Endothelial cell of umbilical vein (primary cell): ENCODE measurements at regions not wholly inside any gene's neighbourhood (a gene's known extent, or its start where the extent isn't known, plus 50 kb on each side); places are given as distances from the start of the nearest gene placed in this dataset.

Experiments used
- BruUV-seq: library from RNA; stranded (reverse); fragments of 400-500 nt; replicated peaks from 2 replicates; lab custom pipeline; 2021; lab: Mats Ljungman, UMichigan
- CTCF ChIA-PET: fragments of 300-600, 350-600 bp; sonication (Branson Sonifier 250); formaldehyde crosslinking; loops from one replicate; lab custom pipeline; 2021; ENCODE audit warnings: antibody characterized with exemption, inconsistent platforms; lab: Charles Lee
- POLR2A ChIA-PET: fragments of 300-600, 350-600 bp; sonication (Branson Sonifier 250); formaldehyde crosslinking; loops from one replicate; lab custom pipeline; 2021; ENCODE audit warnings: antibody characterized with exemption, inconsistent platforms; lab: Charles Lee
- DNase-seq: peaks from one replicate; pipeline ENCODE4 v3.0.0-alpha.2; 2011; ENCODE audit warnings: low read depth, low spot score
- FAIRE-seq: peaks from 2 replicates; lab custom pipeline; 2011; peaks lifted over from hg19 to GRCh38; lab: Jason Lieb, UNC
- H2AFZ ChIP-seq: 2 replicates; pipeline ENCODE4 v1.6.0; 2012; ENCODE audit warnings: low read depth, low read length, control low read depth, inconsistent platforms
- H3K27ac ChIP-seq: 2 replicates; pipeline ENCODE4 v1.5.1; 2011; ENCODE audit warnings: low read depth, mild to moderate bottlenecking, control low read depth, low read length, moderate library complexity; ENCODE audit not compliant: insufficient read depth
- H3K27me3 ChIP-seq, 2 experiments: 2 replicates each; pipeline versions ENCODE4 v1.6.0 to v1.6.1; 2011; ENCODE audit warnings: low read length in 2 of 2, mixed read lengths in 1 of 2; ENCODE audit not compliant: control insufficient read depth in 2 of 2, insufficient read depth in 2 of 2
- H3K36me3 ChIP-seq, 2 experiments: 2 replicates in 1 of 2; 3 replicates in 1 of 2; pipeline ENCODE4 v1.5.1; 2011; ENCODE audit warnings: low read length in 2 of 2, mild to moderate bottlenecking in 1 of 2, moderate library complexity in 1 of 2; ENCODE audit not compliant: control insufficient read depth in 2 of 2, insufficient read depth in 2 of 2; ENCODE audit errors: extremely low read depth in 1 of 2
- H3K4me1 ChIP-seq: 3 replicates; pipeline ENCODE4 v1.5.1; 2011; ENCODE audit warnings: mild to moderate bottlenecking, low read length; ENCODE audit not compliant: control insufficient read depth, insufficient read depth; ENCODE audit errors: extremely low read depth
- H3K4me2 ChIP-seq: 2 replicates; pipeline ENCODE4 v1.6.1; 2011; ENCODE audit warnings: low read length, control low read depth, mixed read lengths; ENCODE audit not compliant: insufficient read depth
- H3K4me3 ChIP-seq, 3 experiments: fragments of 200-600 bp in 1 of 3; sonication (generic), shearing (Covaris generic) in 1 of 3; replicated peaks in 1 of 3; 2 replicates each; pipeline ENCODE4 v1.5.1; 2011 to 2016; ENCODE audit warnings: control low read depth in 3 of 3, low read length in 3 of 3, mild to moderate bottlenecking in 2 of 3, inconsistent platforms in 1 of 3, low read depth in 1 of 3, moderate library complexity in 1 of 3; ENCODE audit not compliant: insufficient read depth in 1 of 3
- H3K79me2 ChIP-seq: 2 replicates; pipeline ENCODE4 v1.6.0; 2012; ENCODE audit warnings: low read length, inconsistent platforms; ENCODE audit not compliant: control insufficient read depth, insufficient read depth
- H3K9ac ChIP-seq: replicated peaks from 2 replicates; pipeline ENCODE3; 2011; ENCODE audit warnings: low read length, control low read depth; ENCODE audit not compliant: insufficient read depth; ENCODE audit errors: extremely low read depth
- H3K9me1 ChIP-seq: replicated peaks from 3 replicates; pipeline ENCODE4 v1.6.0; 2011; ENCODE audit warnings: mild to moderate bottlenecking, low read length; ENCODE audit not compliant: control insufficient read depth, insufficient read depth; ENCODE audit errors: extremely low read depth
- H3K9me3 ChIP-seq: replicated peaks from 2 replicates; pipeline ENCODE4 v1.5.1; 2012; ENCODE audit warnings: low read length, inconsistent platforms; ENCODE audit not compliant: control insufficient read depth, insufficient read depth
- H4K20me1 ChIP-seq: replicated peaks from 2 replicates; pipeline ENCODE3; 2011; ENCODE audit warnings: mild to moderate bottlenecking, low read length; ENCODE audit not compliant: control insufficient read depth, insufficient read depth; ENCODE audit errors: extremely low read depth
- CTCF ChIP-seq, 2 donors: IDR thresholded peaks; 1 replicate in 1 of 2; 2 replicates in 1 of 2; pipeline ENCODE4 v1.5.1; 2011; ENCODE audit warnings: low read length in 2 of 2, mild to moderate bottlenecking in 2 of 2, moderate library complexity in 2 of 2, control low read depth in 1 of 2, inconsistent platforms in 1 of 2, low read depth in 1 of 2; ENCODE audit not compliant: insufficient read depth in 1 of 2; ENCODE audit errors: extremely low read depth in 1 of 2
- FOS ChIP-seq: IDR thresholded peaks from 2 replicates; pipeline ENCODE4 v1.6.1; 2011; ENCODE audit warnings: mild to moderate bottlenecking, low read length, moderate library complexity, borderline replicate concordance; ENCODE audit not compliant: insufficient read depth
- GATA2 ChIP-seq: IDR thresholded peaks from 2 replicates; pipeline ENCODE4 v1.7.0; 2011; ENCODE audit warnings: low read depth, mild to moderate bottlenecking, moderate library complexity, mixed read lengths, low read length; ENCODE audit not compliant: insufficient read length, insufficient read depth
- JUN ChIP-seq: IDR thresholded peaks from 2 replicates; pipeline ENCODE4 v1.6.1; 2011; ENCODE audit warnings: borderline replicate concordance, low read depth; ENCODE audit not compliant: insufficient read length, insufficient read depth
- MAX ChIP-seq: IDR thresholded peaks from 2 replicates; pipeline ENCODE4 v1.6.1; 2011; ENCODE audit not compliant: insufficient read depth, insufficient read length
- MYC ChIP-seq: IDR thresholded peaks from one replicate; pipeline ENCODE4 v1.6.1; 2011; ENCODE audit warnings: mild to moderate bottlenecking, low read depth, low read length
- POLR2A ChIP-seq: IDR thresholded peaks from 2 replicates; pipeline ENCODE4 v1.6.1; 2012; ENCODE audit warnings: low read depth, mild to moderate bottlenecking, control low read depth, low read length
- POLR2AphosphoS5 ChIP-seq: IDR thresholded peaks from 2 replicates; pipeline ENCODE4 v1.6.1; 2012; ENCODE audit warnings: low read depth, mild to moderate bottlenecking, control low read depth, low read length, moderate library complexity; ENCODE audit not compliant: insufficient read depth
- dilution Hi-C: fragments of 300-500 bp; cut with MboI; formaldehyde crosslinking; loops from one replicate; pipeline ENCODE4 v1.15.0; 2019; ENCODE audit warnings: low sequenced_read_pairs; ENCODE audit not compliant: extremely low pct_ligation_motif_present
- intact Hi-C: fragments of 100-400 bp; cut with micrococcal nuclease; formaldehyde crosslinking; loops from one replicate; pipeline ENCODE4 v1.10.0; 2022

- no peaks in the 10 kb centered on the region for H3K36me3 ChIP-seq
- no peaks in the 10 kb centered on the region for H3K4me1 ChIP-seq
- ChIA-PET POLR2A (no interaction called here), CTCF (no interaction called here)
- no peaks in the 10 kb centered on the region for H3K9me1 ChIP-seq
- H3K4me3 ChIP-seq, result no peak overlapping the region
- no peak overlapping the region for H3K9ac ChIP-seq
- no peak overlapping the region for H2AFZ ChIP-seq
- dilution Hi-C loops, result no loop called here
- H3K79me2 ChIP-seq, result no peaks in the 10 kb centered on the region
- no peak for FAIRE-seq
- intact Hi-C loops, result no loop called here
- H3K4me2 ChIP-seq, result no peak overlapping the region
- TF ChIP-seq MYC (no peak), POLR2A (no peak), CTCF (IDR thresholded peaks at IDR 0.05; ENCODE audit: extremely low read depth in 1 of 2, insufficient read depth in 1 of 2, low read depth in 1 of 2, low read length in 2 of 2) (no peak), POLR2AphosphoS5 (no peak), JUN (no peak), FOS (no peak), MAX (no peak), GATA2 (no peak)
- H3K9me3 ChIP-seq, result no peaks in the 10 kb centered on the region
- DNase-seq, result no peak
- no peaks in the 10 kb centered on the region for H3K27me3 ChIP-seq
- no peaks in the 10 kb centered on the region for H4K20me1 ChIP-seq
- BruUV-seq, result no TSS peak
- no peak overlapping the region for H3K27ac ChIP-seq
Measured at GRCh38 chr3:161579395-161580126, 83.0 kb downstream of the OTOL1 start.
